Loucy (cell line): ENCODE measurements at regions not wholly inside any gene's neighbourhood (a gene's known extent, or its start where the extent isn't known, plus 50 kb on each side); places are given as distances from the start of the nearest gene placed in this dataset.

ENCODE experiments used
- H2AFZ ChIP-seq: fragments of 200-600 bp; sonication (generic); 2 replicates; pipeline ENCODE4 v1.6.0; 2016; ENCODE audit warnings: antibody characterized with exemption, mild to moderate bottlenecking, low read length, moderate library complexity
- H3F3A ChIP-seq: fragments of 200-600 bp; 2 replicates; pipeline ENCODE4 v1.6.0; 2016; ENCODE audit warnings: antibody characterized with exemption, low read depth, mild to moderate bottlenecking
- H3K27me3 ChIP-seq: fragments of 200-600 bp; sonication (generic); 2 replicates; pipeline ENCODE4 v1.6.1; 2014; ENCODE audit warnings: low read length, mild to moderate bottlenecking; ENCODE audit not compliant: insufficient read depth, poor library complexity, severe bottlenecking
- H3K36me3 ChIP-seq: fragments of 200-600 bp; sonication (generic); 2 replicates; pipeline ENCODE4 v1.6.1; 2016; ENCODE audit warnings: low read length; ENCODE audit not compliant: insufficient read depth
- H3K4me1 ChIP-seq: fragments of 200-600 bp; sonication (generic); 2 replicates; pipeline ENCODE4 v1.5.1; 2014; ENCODE audit warnings: low read length, mild to moderate bottlenecking; ENCODE audit not compliant: insufficient read depth, poor library complexity, severe bottlenecking
- H3K4me2 ChIP-seq: fragments of 200-600 bp; sonication (generic); 2 replicates; pipeline ENCODE4 v1.6.0; 2014; ENCODE audit warnings: antibody characterized with exemption, low read length, low read depth, mild to moderate bottlenecking; ENCODE audit not compliant: poor library complexity, severe bottlenecking
- H3K4me3 ChIP-seq: fragments of 200-600 bp; sonication (generic); 2 replicates; pipeline ENCODE4 v1.5.1; 2014; ENCODE audit warnings: low read length, mild to moderate bottlenecking, mixed read lengths; ENCODE audit not compliant: poor library complexity, severe bottlenecking
- H3K79me2 ChIP-seq: fragments of 200-600 bp; sonication (generic); 2 replicates; pipeline ENCODE4 v1.6.1; 2014; ENCODE audit warnings: low read length; ENCODE audit not compliant: insufficient read depth
- H3K9ac ChIP-seq: fragments of 200-600 bp; sonication (generic); 2 replicates; pipeline ENCODE4 v1.6.0; 2014; ENCODE audit warnings: mild to moderate bottlenecking, low read depth, low read length, moderate library complexity; ENCODE audit not compliant: poor library complexity, severe bottlenecking
- H3K9me2 ChIP-seq: fragments of 200-600 bp; sonication (generic); replicated peaks from 2 replicates; pipeline ENCODE4 v1.6.1; 2016; ENCODE audit warnings: low read depth, low read length, mixed read lengths
- H3K9me3 ChIP-seq: fragments of 200-600 bp; sonication (generic); 2 replicates; pipeline ENCODE4 v1.6.1; 2014; ENCODE audit warnings: mild to moderate bottlenecking, antibody characterized with exemption, low read length, low read depth; ENCODE audit not compliant: insufficient read depth
- H4K20me1 ChIP-seq: fragments of 200-600 bp; sonication (generic); 2 replicates; pipeline ENCODE4 v1.6.0; 2014; ENCODE audit warnings: antibody characterized with exemption, low read length, mild to moderate bottlenecking; ENCODE audit not compliant: insufficient read depth, poor library complexity, severe bottlenecking
- CTCF ChIP-seq: fragments of 200-600 bp; sonication (generic); conservative IDR thresholded peaks from 2 replicates; pipeline ENCODE4 v1.5.1; 2014; ENCODE audit warnings: mild to moderate bottlenecking, antibody characterized with exemption, low read length
- EZH2phosphoT487 ChIP-seq: fragments of 200-600 bp; IDR thresholded peaks from 2 replicates; pipeline ENCODE4 v1.6.1; 2018; ENCODE audit warnings: antibody characterized with exemption, mild to moderate bottlenecking, moderate library complexity, borderline replicate concordance

- Histone ChIP-seq H3K79me2 (no peaks in the 10 kb centered on the region), H3K27me3 (no peaks in the 10 kb centered on the region), H3K9me3 (no peaks in the 10 kb centered on the region; the same call in 1 of the 2 replicates), H3F3A (no peaks in the 10 kb centered on the region), H3K36me3 (no peaks in the 10 kb centered on the region), H4K20me1 (no peaks in the 10 kb centered on the region), H3K4me2 (no peak overlapping the region), H3K9ac (no peak overlapping the region), H3K4me3 (no peak overlapping the region), H3K9me2 (no peaks in the 10 kb centered on the region), H3K4me1 (no peaks in the 10 kb centered on the region), H2AFZ (no peak overlapping the region)
- TF ChIP-seq CTCF (no peak), EZH2phosphoT487 (no peak)
Observed at GRCh38 chr14:58944343-58944967, 244.0 kb upstream of the DAAM1 start.

DNA sequence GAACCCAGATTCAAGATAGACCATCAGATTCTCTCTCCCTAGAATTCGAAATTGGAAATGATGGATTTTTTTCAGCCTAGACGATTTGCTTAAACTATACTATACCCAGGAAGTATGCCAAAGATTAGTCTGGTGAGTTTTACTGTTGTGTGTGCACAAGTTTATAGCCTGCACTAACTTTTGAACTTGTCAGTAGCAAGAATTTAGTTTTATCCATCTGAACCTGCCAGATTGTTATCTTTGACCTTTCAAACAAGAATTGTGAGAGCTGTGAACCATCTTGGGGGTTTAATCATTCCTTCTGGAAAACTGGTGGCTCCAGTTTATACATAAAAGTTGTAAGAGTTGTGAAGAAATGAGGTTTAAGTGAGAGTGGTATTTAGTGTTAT, 243.5 kb upstream of the DAAM1 start:
- no peaks in the 10 kb centered on the region for H3K4me1 ChIP-seq
- no peak overlapping the region for H3K4me3 ChIP-seq

DNA sequence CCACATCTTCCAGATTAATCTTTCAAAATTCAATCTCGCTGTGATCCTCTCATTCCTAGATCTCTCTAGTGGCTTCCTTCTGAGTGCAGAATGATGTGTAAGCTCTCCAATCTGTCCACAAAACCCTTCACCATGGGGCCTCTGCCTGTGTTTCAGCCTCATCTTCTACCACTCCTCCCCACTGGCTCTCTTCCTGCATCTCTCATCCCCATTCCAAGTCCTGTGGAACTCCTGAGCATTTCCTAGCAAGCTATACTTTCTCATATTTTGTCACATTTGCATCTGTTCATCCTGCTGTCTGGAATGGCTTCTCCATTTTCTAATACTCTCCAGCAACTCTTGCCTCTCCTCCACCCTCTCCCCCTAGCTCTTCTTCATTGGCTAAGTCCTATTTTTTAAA, 242.0 kb upstream of the DAAM1 start:
- Histone ChIP-seq H3K4me3 (no peak overlapping the region), H4K20me1 (no peaks in the 10 kb centered on the region), H3F3A (no peaks in the 10 kb centered on the region), H3K4me1 (no peaks in the 10 kb centered on the region), H3K79me2 (no peaks in the 10 kb centered on the region), H3K27me3 (no peaks in the 10 kb centered on the region), H3K9ac (no peak overlapping the region), H3K36me3 (no peaks in the 10 kb centered on the region), H2AFZ (no peak overlapping the region), H3K9me3 (no peaks in the 10 kb centered on the region), H3K9me2 (no peaks in the 10 kb centered on the region), H3K4me2 (no peak overlapping the region)
- TF ChIP-seq CTCF (no peak), EZH2phosphoT487 (no peak)

More for the DNA sequence above, 243.5 kb upstream of the DAAM1 start:
- Histone ChIP-seq H3K4me2 (no peak overlapping the region), H3K79me2 (no peaks in the 10 kb centered on the region), H3K9me3 (no peaks in the 10 kb centered on the region), H3K9me2 (no peaks in the 10 kb centered on the region), H3K9ac (no peak overlapping the region), H3K36me3 (no peaks in the 10 kb centered on the region), H3K27me3 (no peaks in the 10 kb centered on the region), H3F3A (no peaks in the 10 kb centered on the region), H2AFZ (no peak overlapping the region), H4K20me1 (no peaks in the 10 kb centered on the region)
- TF ChIP-seq EZH2phosphoT487: no peak
- no peak for TF ChIP-seq CTCF
